AG09309 (cell line): ENCODE measurements at regions not wholly inside any gene's neighbourhood (a gene's known extent, or its start where the extent isn't known, plus 50 kb on each side); places are given as distances from the start of the nearest gene placed in this dataset.

Source experiments
- DNase-seq: peaks from one replicate; pipeline ENCODE4 v3.0.0-alpha.2; 2010; ENCODE audit warnings: low read depth
- H3K4me3 ChIP-seq: 2 replicates; pipeline ENCODE4 v1.5.1; 2011; ENCODE audit warnings: mild to moderate bottlenecking, low read depth, low read length, moderate library complexity; ENCODE audit not compliant: control insufficient read depth
- TF ChIP-seq, protein P1 (sequence below): IDR thresholded peaks from 2 replicates; pipeline ENCODE4 v1.5.1; 2011; ENCODE audit warnings: mild to moderate bottlenecking, low read depth, low read length, inconsistent platforms; ENCODE audit not compliant: insufficient read depth, control insufficient read depth; ENCODE audit errors: missing control alignments

DNA sequence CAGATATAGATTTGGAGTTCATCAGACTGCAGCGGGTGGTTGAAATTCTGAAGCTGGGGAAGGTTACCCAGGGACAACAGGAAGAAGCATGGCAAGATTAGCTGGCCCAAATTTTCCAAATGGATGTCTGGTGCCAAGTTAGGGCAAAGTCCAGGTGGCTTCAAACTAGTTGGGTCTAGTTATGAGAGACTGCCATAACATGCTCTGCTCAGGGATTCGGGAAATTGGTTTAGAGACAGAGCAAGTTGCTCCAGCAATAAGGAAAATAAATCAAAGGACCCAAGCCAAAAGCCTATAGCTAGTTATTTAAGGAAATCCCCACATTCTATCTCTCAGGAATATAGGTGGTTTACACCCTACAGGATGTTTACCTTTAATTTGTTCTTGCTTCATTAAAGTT is 125.7 kb upstream of the BTG1 start:
- no peak for DNase-seq
- TF ChIP-seq, protein P1, sequence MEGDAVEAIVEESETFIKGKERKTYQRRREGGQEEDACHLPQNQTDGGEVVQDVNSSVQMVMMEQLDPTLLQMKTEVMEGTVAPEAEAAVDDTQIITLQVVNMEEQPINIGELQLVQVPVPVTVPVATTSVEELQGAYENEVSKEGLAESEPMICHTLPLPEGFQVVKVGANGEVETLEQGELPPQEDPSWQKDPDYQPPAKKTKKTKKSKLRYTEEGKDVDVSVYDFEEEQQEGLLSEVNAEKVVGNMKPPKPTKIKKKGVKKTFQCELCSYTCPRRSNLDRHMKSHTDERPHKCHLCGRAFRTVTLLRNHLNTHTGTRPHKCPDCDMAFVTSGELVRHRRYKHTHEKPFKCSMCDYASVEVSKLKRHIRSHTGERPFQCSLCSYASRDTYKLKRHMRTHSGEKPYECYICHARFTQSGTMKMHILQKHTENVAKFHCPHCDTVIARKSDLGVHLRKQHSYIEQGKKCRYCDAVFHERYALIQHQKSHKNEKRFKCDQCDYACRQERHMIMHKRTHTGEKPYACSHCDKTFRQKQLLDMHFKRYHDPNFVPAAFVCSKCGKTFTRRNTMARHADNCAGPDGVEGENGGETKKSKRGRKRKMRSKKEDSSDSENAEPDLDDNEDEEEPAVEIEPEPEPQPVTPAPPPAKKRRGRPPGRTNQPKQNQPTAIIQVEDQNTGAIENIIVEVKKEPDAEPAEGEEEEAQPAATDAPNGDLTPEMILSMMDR = no peak
- H3K4me3 ChIP-seq = no peak overlapping the region

DNA sequence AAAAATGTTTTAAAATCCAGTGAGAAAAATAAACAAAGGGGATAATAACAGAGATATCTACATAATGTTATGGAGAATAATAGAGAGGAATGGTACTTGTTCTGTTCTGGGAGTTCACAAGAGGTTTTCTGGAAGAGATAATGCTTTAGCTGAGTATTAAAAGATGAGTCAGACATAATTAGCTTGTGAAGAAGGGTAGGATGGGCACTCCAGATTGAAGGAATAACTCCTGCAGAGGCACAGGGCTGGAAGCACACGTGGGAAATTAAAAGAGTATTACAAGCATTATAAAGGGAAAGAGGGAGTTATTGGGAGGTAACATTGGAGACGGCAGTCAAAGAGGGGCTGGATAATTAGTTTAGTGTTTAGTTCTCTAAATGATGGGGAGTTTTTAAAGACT is 124.9 kb upstream of the BTG1 start:
- TF ChIP-seq, protein P1 = no peak
- no peak overlapping the region for H3K4me3 ChIP-seq
- no peak for DNase-seq

DNA sequence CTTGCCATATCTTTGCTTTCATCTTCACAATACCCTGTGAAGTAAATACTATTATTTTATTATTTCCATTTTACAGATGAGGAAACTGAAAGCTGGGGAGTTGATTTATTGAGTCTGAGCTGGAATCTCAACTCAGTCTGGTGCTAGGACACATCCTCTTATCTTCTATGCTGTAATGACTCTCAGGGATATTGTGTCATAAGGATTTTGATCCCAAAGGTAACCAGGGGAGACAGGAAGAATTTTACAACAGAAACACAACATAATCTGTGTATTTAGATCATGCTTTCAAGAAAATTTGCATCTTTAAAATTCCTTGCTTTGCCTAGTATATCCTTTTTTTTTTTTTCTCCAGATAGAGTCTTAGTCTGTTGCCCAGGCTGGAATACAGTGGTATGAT is 123.3 kb upstream of the BTG1 start:
- no peak for DNase-seq
- TF ChIP-seq, protein P1 = no peak
- H3K4me3 ChIP-seq = no peak overlapping the region

DNA sequence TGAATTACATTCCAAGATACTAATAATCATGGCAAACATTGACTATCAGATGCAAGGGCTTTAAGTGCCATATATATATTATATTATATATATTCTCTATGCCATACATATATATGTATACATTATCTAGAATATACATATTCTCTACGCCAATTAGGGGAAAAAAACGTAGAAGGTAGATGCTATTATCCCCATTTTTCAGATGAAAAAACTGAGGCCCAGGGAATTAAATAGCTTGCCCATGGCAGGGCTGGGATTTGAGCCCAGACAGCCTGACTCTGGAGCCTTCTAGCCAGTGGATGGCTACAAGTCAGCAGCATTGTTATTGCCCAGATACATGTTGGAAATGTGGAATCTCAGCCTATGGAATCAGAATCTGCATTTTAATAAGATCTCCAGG is 116.0 kb upstream of the BTG1 start:
- no peak for DNase-seq
- TF ChIP-seq, protein P1 = no peak
- no peak overlapping the region for H3K4me3 ChIP-seq

DNA sequence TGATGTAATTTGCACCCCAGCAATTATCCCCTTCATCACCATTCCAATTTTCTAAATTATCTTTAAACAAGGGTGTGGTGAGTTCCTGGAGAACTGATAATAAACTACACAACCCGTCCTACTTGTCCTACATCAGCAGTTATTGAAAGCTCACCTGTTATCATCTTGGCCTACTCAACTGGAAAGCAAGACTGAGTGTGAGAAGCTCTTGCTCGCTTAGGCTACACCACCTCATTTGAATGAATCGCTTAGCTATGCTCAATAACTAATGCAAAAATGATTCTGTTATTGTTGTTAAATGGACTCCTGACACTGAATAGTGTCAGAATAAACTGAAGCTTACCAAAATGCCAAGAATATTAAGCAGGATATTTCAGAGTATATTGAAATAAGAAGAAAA is 115.4 kb upstream of the BTG1 start:
- no peak overlapping the region for H3K4me3 ChIP-seq
- TF ChIP-seq, protein P1 = no peak
- DNase-seq = no peak

DNA sequence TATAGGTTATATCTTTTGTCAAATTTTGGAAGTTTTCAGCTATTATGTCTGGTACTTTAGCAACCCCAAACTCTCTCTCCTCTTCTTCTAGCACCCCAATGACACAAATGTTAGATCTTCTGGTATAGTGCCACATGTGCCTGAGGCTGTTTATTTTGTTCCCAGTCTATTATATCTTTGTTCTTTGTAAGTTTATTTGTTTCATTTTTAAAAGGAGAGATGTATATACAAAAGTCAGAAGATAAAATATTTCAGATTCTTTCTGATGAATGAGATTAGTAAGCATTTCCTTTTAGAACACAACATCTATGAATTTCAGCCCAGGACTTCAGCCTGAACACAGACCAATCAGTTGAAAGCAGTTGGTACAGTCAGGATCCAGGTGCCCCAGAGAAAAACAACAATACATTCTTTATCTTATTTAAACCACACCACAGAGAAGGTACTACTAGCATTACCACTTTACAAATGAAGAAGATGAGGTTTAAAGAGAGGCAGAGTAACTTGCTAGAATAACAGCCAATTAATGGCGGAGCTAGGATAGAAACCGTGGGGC is 114.1 kb upstream of the BTG1 start:
- no peak for DNase-seq
- TF ChIP-seq, protein P1 = no peak
- H3K4me3 ChIP-seq = no peak overlapping the region

DNA sequence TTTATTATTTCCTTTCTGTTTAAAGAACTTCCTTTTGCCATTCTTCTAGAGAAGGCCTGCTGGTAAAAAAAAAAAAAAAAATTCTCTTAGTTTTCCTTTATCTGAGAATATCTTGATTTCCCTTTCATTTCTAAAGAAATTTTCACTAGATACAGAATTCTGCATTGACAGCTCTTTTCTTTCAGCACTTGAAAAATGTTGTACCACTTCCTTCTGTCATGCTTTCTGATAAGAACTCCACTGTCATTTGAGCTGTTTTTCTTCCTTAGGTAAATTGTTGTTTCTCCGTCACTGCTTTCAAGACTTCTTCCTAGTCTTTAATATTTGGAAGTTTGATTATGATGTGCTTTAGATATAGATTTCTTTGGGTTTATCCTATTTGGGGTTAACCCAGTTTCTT is 113.6 kb upstream of the BTG1 start:
- DNase-seq = no peak
- TF ChIP-seq, protein P1 = no peak
- no peak overlapping the region for H3K4me3 ChIP-seq
